Neural cell (in vitro differentiated cells): ENCODE measurements at regions not wholly inside any gene's neighbourhood (a gene's known extent, or its start where the extent isn't known, plus 50 kb on each side); places are given as distances from the start of the nearest gene placed in this dataset.

Experiments
- H2AFZ ChIP-seq: fragments of 200-600, 300-800 bp; sonication (generic), shearing (Covaris generic); 2 replicates; pipeline ENCODE4 v1.6.0; 2014; ENCODE audit warnings: low read depth, mild to moderate bottlenecking, antibody characterized with exemption, low read length, moderate library complexity
- H3F3A ChIP-seq: fragments of 200-600 bp; shearing (Covaris generic); 2 replicates; pipeline ENCODE4 v1.6.1; 2016; ENCODE audit warnings: mild to moderate bottlenecking, moderate library complexity, mixed read lengths, antibody characterized with exemption, low read length; ENCODE audit not compliant: insufficient read depth, poor library complexity, severe bottlenecking
- H3K27ac ChIP-seq: fragments of 200-600, 300-800 bp; sonication (generic), shearing (Covaris generic); 2 replicates; pipeline ENCODE4 v1.5.1; 2014; ENCODE audit warnings: mild to moderate bottlenecking, low read length, moderate library complexity
- H3K27me3 ChIP-seq: fragments of 300-800, 200-600 bp; sonication (generic), shearing (Covaris generic); 2 replicates; pipeline ENCODE4 v1.6.0; 2014; ENCODE audit warnings: mild to moderate bottlenecking, low read depth, low read length, moderate library complexity; ENCODE audit not compliant: insufficient read depth
- H3K36me3 ChIP-seq: fragments of 300-800, 200-600 bp; sonication (generic), shearing (Covaris generic); 2 replicates; pipeline ENCODE4 v1.5.1; 2014; ENCODE audit warnings: mild to moderate bottlenecking, antibody characterized with exemption, low read length, moderate library complexity; ENCODE audit not compliant: insufficient read depth
- H3K4me2 ChIP-seq: fragments of 300-800, 200-600 bp; sonication (generic), shearing (Covaris generic); 2 replicates; pipeline ENCODE4 v1.6.0; 2014; ENCODE audit warnings: mild to moderate bottlenecking, low read length
- H3K4me3 ChIP-seq: fragments of 300-800, 200-600 bp; sonication (generic), shearing (Covaris generic); 2 replicates; pipeline ENCODE4 v1.5.1; 2014; ENCODE audit warnings: mild to moderate bottlenecking, low read length, moderate library complexity
- H3K79me2 ChIP-seq: fragments of 200-600 bp; shearing (Covaris generic); replicated peaks from 2 replicates; pipeline ENCODE4 v1.6.0; 2014; ENCODE audit warnings: mild to moderate bottlenecking, low read length, moderate library complexity; ENCODE audit not compliant: insufficient read depth
- H3K9ac ChIP-seq: fragments of 300-800, 200-600 bp; sonication (generic), shearing (Covaris generic); 2 replicates; pipeline ENCODE4 v1.6.1; 2016; ENCODE audit warnings: mild to moderate bottlenecking, low read length, mixed read lengths
- H3K9me2 ChIP-seq: fragments of 200-600 bp; shearing (Covaris generic); 2 replicates; pipeline ENCODE4 v1.6.1; 2016; ENCODE audit warnings: mild to moderate bottlenecking, low read length, mixed read lengths; ENCODE audit not compliant: insufficient read depth
- H3K9me3 ChIP-seq: fragments of 200-600, 300-800 bp; sonication (generic), shearing (Covaris generic); 2 replicates; pipeline ENCODE4 v1.6.1; 2016; ENCODE audit warnings: mild to moderate bottlenecking, mixed run types, low read length, moderate library complexity, mixed read lengths
- H4K20me1 ChIP-seq: fragments of 200-600 bp; shearing (Covaris generic); 2 replicates; pipeline ENCODE4 v1.6.1; 2016; ENCODE audit warnings: mild to moderate bottlenecking, mixed run types; ENCODE audit not compliant: insufficient read depth
- CTCF ChIP-seq: fragments of 450-650 bp; IDR thresholded peaks from 2 replicates; pipeline ENCODE4 v1.5.1; 2014; ENCODE audit warnings: antibody characterized with exemption, mild to moderate bottlenecking, moderate library complexity; ENCODE audit not compliant: poor library complexity, severe bottlenecking
- EP300 ChIP-seq: fragments of 450-650 bp; conservative IDR thresholded peaks from 2 replicates; pipeline ENCODE4 v1.6.1; 2014; ENCODE audit warnings: antibody characterized with exemption, mild to moderate bottlenecking, moderate library complexity; ENCODE audit not compliant: poor library complexity, severe bottlenecking
- EZH2 ChIP-seq: fragments of 200-600, 300-800 bp; shearing (Covaris generic), sonication (generic); IDR thresholded peaks from 2 replicates; pipeline ENCODE4 v1.6.1; 2014; ENCODE audit warnings: antibody characterized with exemption, low read length, borderline replicate concordance, mild to moderate bottlenecking; ENCODE audit not compliant: insufficient read depth, poor library complexity, severe bottlenecking
- MXI1 ChIP-seq: fragments of 450-650 bp; conservative IDR thresholded peaks from 2 replicates; pipeline ENCODE4 v1.6.1; 2014; ENCODE audit warnings: antibody characterized with exemption, mild to moderate bottlenecking; ENCODE audit not compliant: poor library complexity, severe bottlenecking
- POLR2AphosphoS5 ChIP-seq: IDR thresholded peaks from 2 replicates; pipeline ENCODE4 v1.6.1; 2012
- RAD21 ChIP-seq: fragments of 450-650 bp; conservative IDR thresholded peaks from 2 replicates; pipeline ENCODE4 v1.6.1; 2014; ENCODE audit warnings: antibody characterized with exemption, mild to moderate bottlenecking, moderate library complexity
- REST ChIP-seq: IDR thresholded peaks from 2 replicates; pipeline ENCODE4 v1.6.1; 2012; ENCODE audit warnings: borderline replicate concordance
- SMC3 ChIP-seq: fragments of 450-650 bp; conservative IDR thresholded peaks from 2 replicates; pipeline ENCODE4 v1.6.1; 2014; ENCODE audit warnings: antibody characterized with exemption, mild to moderate bottlenecking, moderate library complexity; ENCODE audit not compliant: poor library complexity
- TAF1 ChIP-seq: IDR thresholded peaks from 2 replicates; pipeline ENCODE4 v1.6.1; 2012; ENCODE audit warnings: low read depth

- Histone ChIP-seq H3K9me2 (no peaks in the 10 kb centered on the region), H2AFZ (no peak overlapping the region), H3K27me3 (no peaks in the 10 kb centered on the region)
Measured at GRCh38 chr5:32503261-32503660, 58.7 kb upstream of the ZFR start.

More at GRCh38 chr5:32503261-32503660, 58.7 kb upstream of the ZFR start:
- Histone ChIP-seq H4K20me1 (no peaks in the 10 kb centered on the region), H3K27ac (no peak overlapping the region), H3K9me3 (no peaks in the 10 kb centered on the region), H3K79me2 (no peaks in the 10 kb centered on the region), H3K4me2 (no peak overlapping the region), H3K36me3 (no peaks in the 10 kb centered on the region), H3K9ac (no peak overlapping the region), H3K4me3 (no peak overlapping the region), H3F3A (no peaks in the 10 kb centered on the region)
- TF ChIP-seq REST: no peak
- no peak for TF ChIP-seq EZH2
- TF ChIP-seq POLR2AphosphoS5: no peak
- no peak for TF ChIP-seq MXI1
- TF ChIP-seq SMC3: no peak
- TF ChIP-seq CTCF: no peak
- TF ChIP-seq RAD21: no peak
- no peak for TF ChIP-seq EP300
- TF ChIP-seq TAF1: no peak
